ENCODE measurements at regions not wholly inside any gene's neighbourhood (a gene's known extent, or its start where the extent isn't known, plus 50 kb on each side); places are given as distances from the start of the nearest gene placed in this dataset.

GRCh38 chr2:156803243-156803642 is 367.1 kb downstream of the GPD2 start:
- H3K27ac ChIP-seq (ENCODE audit: low read length) = no peak overlapping the region
- no peaks in the 10 kb centered on the region for H3K9me3 ChIP-seq (ENCODE audit: control insufficient read depth, low read length)
- no peaks in the 10 kb centered on the region for H3K27me3 ChIP-seq (ENCODE audit: control insufficient read depth, insufficient read depth)
- DNase-seq (peak in 1 of 3 donors; percentile 13), ATAC-seq (no peak)
- peaks cover 3% of the 10 kb centered on the region for H3K4me1 ChIP-seq (ENCODE audit: control insufficient read depth, insufficient read depth, low read length)
- no peak overlapping the region for H3K4me3 ChIP-seq (ENCODE audit: low read length)
- intact Hi-C loops (cut with DNase I) = no loop called here
- 53% methylated on average over 10 of the region's 10 CpGs for WGBS

- H3K4me1 ChIP-seq (ENCODE audit: control insufficient read depth, insufficient read depth, low read length) = peaks cover 3% of the 10 kb centered on the region
- H3K27ac ChIP-seq (ENCODE audit: low read length) = no peak overlapping the region
- no peaks in the 10 kb centered on the region for H3K27me3 ChIP-seq (ENCODE audit: control insufficient read depth, insufficient read depth)
- no peaks in the 10 kb centered on the region for H3K9me3 ChIP-seq (ENCODE audit: control insufficient read depth, low read length)
- intact Hi-C loops (cut with DNase I) = no loop called here
- DNase-seq (no peak), ATAC-seq (no peak)
- H3K4me3 ChIP-seq (ENCODE audit: low read length) = no peak overlapping the region
- WGBS = 87% methylated on average over 5 of the region's 5 CpGs
Observed at GRCh38 chr2:156803967-156804366, 367.8 kb downstream of the GPD2 start.

GRCh38 chr2:156810094-156810493 is 373.9 kb downstream of the GPD2 start:
- no peaks in the 10 kb centered on the region for H3K4me1 ChIP-seq (ENCODE audit: control insufficient read depth, insufficient read depth, low read length)
- intact Hi-C loops (cut with DNase I) = no loop called here
- no peaks in the 10 kb centered on the region for H3K27me3 ChIP-seq (ENCODE audit: control insufficient read depth, insufficient read depth)
- WGBS = 79% methylated on average over 2 of the region's 2 CpGs
- no peak for DNase-seq
- ATAC-seq = no peak
- no peaks in the 10 kb centered on the region for H3K9me3 ChIP-seq (ENCODE audit: control insufficient read depth, low read length)
- H3K4me3 ChIP-seq (ENCODE audit: low read length) = no peak overlapping the region
- no peak overlapping the region for H3K27ac ChIP-seq (ENCODE audit: low read length)

- no peaks in the 10 kb centered on the region for H3K27me3 ChIP-seq (ENCODE audit: control insufficient read depth, insufficient read depth)
- no peaks in the 10 kb centered on the region for H3K9me3 ChIP-seq (ENCODE audit: control insufficient read depth, low read length)
- ATAC-seq = no peak
- no peak for DNase-seq
- intact Hi-C loops (cut with DNase I) = no loop called here
- 50% methylated on average over 1 of the region's 1 CpG for WGBS
- no peak overlapping the region for H3K27ac ChIP-seq (ENCODE audit: low read length)
- no peaks in the 10 kb centered on the region for H3K4me1 ChIP-seq (ENCODE audit: control insufficient read depth, insufficient read depth, low read length)
- no peak overlapping the region for H3K4me3 ChIP-seq (ENCODE audit: low read length)
Observed at GRCh38 chr2:156812496-156812895, 376.3 kb downstream of the GPD2 start.

- no peaks in the 10 kb centered on the region for H3K9me3 ChIP-seq (ENCODE audit: control insufficient read depth, low read length)
- H3K27ac ChIP-seq (ENCODE audit: low read length) = no peak overlapping the region
- 84% methylated on average over 1 of the region's 1 CpG for WGBS
- intact Hi-C loops (cut with DNase I) = no loop called here
- DNase-seq (no peak), ATAC-seq (no peak)
- H3K4me3 ChIP-seq (ENCODE audit: low read length) = no peak overlapping the region
- peaks cover 3% of the 10 kb centered on the region for H3K4me1 ChIP-seq (ENCODE audit: control insufficient read depth, insufficient read depth, low read length)
- H3K27me3 ChIP-seq (ENCODE audit: control insufficient read depth, insufficient read depth) = no peaks in the 10 kb centered on the region
Observed at GRCh38 chr2:156817430-156817829, 381.3 kb downstream of the GPD2 start.

GRCh38 chr2:156818221-156818620 is 382.0 kb downstream of the GPD2 start:
- 72% methylated on average over 6 of the region's 6 CpGs for WGBS
- intact Hi-C loops (cut with DNase I) = no loop called here
- Histone ChIP-seq H3K4me3 (ENCODE audit: low read length) (no peak overlapping the region), H3K9me3 (ENCODE audit: control insufficient read depth, low read length) (no peaks in the 10 kb centered on the region), H3K4me1 (ENCODE audit: control insufficient read depth, insufficient read depth, low read length) (peaks cover 3% of the 10 kb centered on the region), H3K27ac (ENCODE audit: low read length) (no peak overlapping the region), H3K27me3 (ENCODE audit: control insufficient read depth, insufficient read depth) (no peaks in the 10 kb centered on the region)
- DNase-seq (no peak), ATAC-seq (no peak)

- ATAC-seq = peak; percentile 36 to 64
- no peaks in the 10 kb centered on the region for H3K9me3 ChIP-seq (ENCODE audit: control insufficient read depth, low read length)
- H3K27me3 ChIP-seq (ENCODE audit: control insufficient read depth, insufficient read depth) = no peaks in the 10 kb centered on the region
- H3K4me1 ChIP-seq (ENCODE audit: control insufficient read depth, insufficient read depth, low read length) = peaks cover 3% of the 10 kb centered on the region
- H3K27ac ChIP-seq (ENCODE audit: low read length) = no peak overlapping the region
- intact Hi-C loops (cut with DNase I) = no loop called here
- DNase-seq = no peak
- no peak overlapping the region for H3K4me3 ChIP-seq (ENCODE audit: low read length)
- 21% methylated on average over 3 of the region's 3 CpGs for WGBS
Observed at GRCh38 chr2:156818944-156819343, 382.8 kb downstream of the GPD2 start.

GRCh38 chr2:156826341-156826933 is 390.3 kb downstream of the GPD2 start:
- 56% methylated on average over 2 of the region's 2 CpGs for WGBS
- no peak overlapping the region for H3K4me3 ChIP-seq (ENCODE audit: low read length)
- no peaks in the 10 kb centered on the region for H3K27me3 ChIP-seq (ENCODE audit: control insufficient read depth, insufficient read depth)
- no peaks in the 10 kb centered on the region for H3K9me3 ChIP-seq (ENCODE audit: control insufficient read depth, low read length)
- intact Hi-C loops (cut with DNase I) = no loop called here
- DNase-seq (no peak), ATAC-seq (no peak)
- no peaks in the 10 kb centered on the region for H3K4me1 ChIP-seq (ENCODE audit: control insufficient read depth, insufficient read depth, low read length)
- H3K27ac ChIP-seq (ENCODE audit: low read length) = no peak overlapping the region

- no peak for ATAC-seq
- no peaks in the 10 kb centered on the region for H3K4me1 ChIP-seq (ENCODE audit: control insufficient read depth, insufficient read depth, low read length)
- intact Hi-C loops (cut with DNase I) = no loop called here
Observed at GRCh38 chr2:156834431-156834830, 398.3 kb downstream of the GPD2 start.

GRCh38 chr2:156837635-156838370 is 401.6 kb downstream of the GPD2 start:
- DNase-seq = no peak
- no peak for ATAC-seq
- H3K9me3 ChIP-seq (ENCODE audit: control insufficient read depth, low read length) = no peaks in the 10 kb centered on the region
- H3K27ac ChIP-seq (ENCODE audit: low read length) = no peak overlapping the region
- H3K4me1 ChIP-seq (ENCODE audit: control insufficient read depth, insufficient read depth, low read length) = no peaks in the 10 kb centered on the region
- no peaks in the 10 kb centered on the region for H3K27me3 ChIP-seq (ENCODE audit: control insufficient read depth, insufficient read depth)
- 69% methylated on average over 6 of the region's 6 CpGs for WGBS
- no peak overlapping the region for H3K4me3 ChIP-seq (ENCODE audit: low read length)
- intact Hi-C loops (cut with DNase I) = no loop called here

More at GRCh38 chr2:156834431-156834830, 398.3 kb downstream of the GPD2 start:
- no peak for DNase-seq
- H3K27me3 ChIP-seq (ENCODE audit: control insufficient read depth, insufficient read depth) = no peaks in the 10 kb centered on the region
- WGBS = 94% methylated on average over 1 of the region's 1 CpG
- no peaks in the 10 kb centered on the region for H3K9me3 ChIP-seq (ENCODE audit: control insufficient read depth, low read length)
- H3K27ac ChIP-seq (ENCODE audit: low read length) = no peak overlapping the region
- H3K4me3 ChIP-seq (ENCODE audit: low read length) = no peak overlapping the region

GRCh38 chr2:156841321-156841720 is 405.1 kb downstream of the GPD2 start:
- no peak overlapping the region for H3K27ac ChIP-seq (ENCODE audit: low read length)
- H3K9me3 ChIP-seq (ENCODE audit: control insufficient read depth, low read length) = no peaks in the 10 kb centered on the region
- H3K27me3 ChIP-seq (ENCODE audit: control insufficient read depth, insufficient read depth) = no peaks in the 10 kb centered on the region
- no peak for ATAC-seq
- no peaks in the 10 kb centered on the region for H3K4me1 ChIP-seq (ENCODE audit: control insufficient read depth, insufficient read depth, low read length)
- intact Hi-C loops (cut with DNase I) = no loop called here
- no peak for DNase-seq
- H3K4me3 ChIP-seq (ENCODE audit: low read length) = no peak overlapping the region
- 87% methylated on average over 3 of the region's 3 CpGs for WGBS

Measured in right cardiac atrium (tissue), 5 donors.